ENCODE measurements at regions not wholly inside any gene's neighbourhood (a gene's known extent, or its start where the extent isn't known, plus 50 kb on each side); places are given as distances from the start of the nearest gene placed in this dataset.

DNA sequence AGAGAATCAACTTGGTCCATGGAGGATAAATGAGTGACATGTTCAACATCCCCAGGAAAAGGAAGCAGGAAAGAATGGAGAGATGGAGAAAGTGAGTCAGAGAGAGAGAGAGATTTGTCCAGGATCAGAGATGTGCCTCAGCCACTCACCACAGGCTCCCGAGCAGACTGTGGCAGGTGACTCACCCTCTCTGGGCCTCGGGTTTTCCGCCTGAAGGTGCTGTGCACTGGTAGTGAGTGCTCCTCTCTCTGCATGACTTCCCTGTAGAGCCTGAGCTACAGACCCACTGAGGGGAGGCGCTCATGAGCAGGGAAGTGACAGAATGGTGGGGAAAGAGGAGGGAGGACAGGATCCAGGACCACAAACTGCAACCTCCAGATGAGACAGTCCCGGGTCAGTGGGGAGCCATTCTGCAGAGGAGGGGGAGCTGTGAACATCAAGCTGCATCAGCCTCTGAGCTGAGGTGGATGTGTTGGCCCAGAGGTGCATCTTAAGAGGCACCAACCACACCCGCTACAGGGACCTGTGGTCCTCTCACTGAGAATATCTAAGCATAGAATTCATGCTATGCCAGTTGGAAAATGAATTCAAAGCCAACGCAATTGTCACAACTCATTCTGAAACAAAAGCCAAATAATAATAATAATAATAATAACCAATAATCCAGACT is 433.4 kb downstream of the BRD1 start:
- Histone ChIP-seq H3K27ac (ENCODE audit: low read length) (no peak overlapping the region), H3K4me1 (ENCODE audit: control insufficient read depth, insufficient read depth, low read length) (no peaks in the 10 kb centered on the region), H3K4me3 (ENCODE audit: low read depth in 2 of 2, low read length in 2 of 2) (no peak overlapping the region), H3K9me3 (ENCODE audit: control insufficient read depth, insufficient read depth, low read depth, low read length) (no peaks in the 10 kb centered on the region), H3K27me3 (ENCODE audit: control insufficient read depth, insufficient read depth, low read length) (no peaks in the 10 kb centered on the region), H3K36me3 (ENCODE audit: control insufficient read depth, insufficient read depth, low read length) (no peaks in the 10 kb centered on the region)
- ATAC-seq (no peak), DNase-seq (ENCODE audit: low read depth, low spot score) (no peak)
- in situ Hi-C loops (cut with HindIII; ENCODE audit: low pct_unique_long_range_greater_than_20kb, low sequenced_read_pairs): no loop called here
- intact Hi-C loops (cut with micrococcal nuclease; ENCODE audit: unreplicated experiment): no loop called here
- TF ChIP-seq REST (IDR thresholded peaks at IDR 0.05; ENCODE audit: insufficient read depth in 1 of 2, low read depth in 2 of 2, low read length in 1 of 2) (no peak), SIN3A (IDR thresholded peaks at IDR 0.05; ENCODE audit: borderline replicate concordance, insufficient read depth, low read depth, low read length) (no peak), POLR2AphosphoS5 (IDR thresholded peaks at IDR 0.05; ENCODE audit: low read depth, low read length) (no peak), CTCF (IDR thresholded peaks at IDR 0.05) (no peak), TCF7L2 (IDR thresholded peaks at IDR 0.05; ENCODE audit: low read depth, low read length) (no peak)
- ChIA-PET POLR2A (no interaction called here), CTCF (no interaction called here)
- no TSS peak for BruUV-seq (replicated peaks)

- in situ Hi-C loops (cut with HindIII; ENCODE audit: low pct_unique_long_range_greater_than_20kb, low sequenced_read_pairs) (no loop called here), intact Hi-C loops (cut with micrococcal nuclease; ENCODE audit: unreplicated experiment) (no loop called here)
- no peak overlapping the region for H3K4me3 ChIP-seq (ENCODE audit: low read depth in 2 of 2, low read length in 2 of 2)
- no peaks in the 10 kb centered on the region for H3K36me3 ChIP-seq (ENCODE audit: control insufficient read depth, insufficient read depth, low read length)
- BruUV-seq (replicated peaks): no TSS peak
- DNase-seq (ENCODE audit: low read depth, low spot score) (no peak), ATAC-seq (no peak)
- TF ChIP-seq CTCF (IDR thresholded peaks at IDR 0.05): no peak
- no peak for TF ChIP-seq REST (IDR thresholded peaks at IDR 0.05; ENCODE audit: insufficient read depth in 1 of 2, low read depth in 2 of 2, low read length in 1 of 2)
- TF ChIP-seq SIN3A (IDR thresholded peaks at IDR 0.05; ENCODE audit: borderline replicate concordance, insufficient read depth, low read depth, low read length): no peak
- no peak for TF ChIP-seq TCF7L2 (IDR thresholded peaks at IDR 0.05; ENCODE audit: low read depth, low read length)
- H3K9me3 ChIP-seq (ENCODE audit: control insufficient read depth, insufficient read depth, low read depth, low read length): peaks cover 3% of the 10 kb centered on the region; the same call in 1 of the 2 replicates
- H3K27me3 ChIP-seq (ENCODE audit: control insufficient read depth, insufficient read depth, low read length): no peaks in the 10 kb centered on the region
- H3K4me1 ChIP-seq (ENCODE audit: control insufficient read depth, insufficient read depth, low read length): no peaks in the 10 kb centered on the region
- ChIA-PET CTCF (no interaction called here), POLR2A (no interaction called here)
- H3K27ac ChIP-seq (ENCODE audit: low read length): no peak overlapping the region
Measured at GRCh38 chr22:49393526-49393925, 434.1 kb downstream of the BRD1 start.

Data from Panc1 (cell line).